Astrocyte of the cerebellum (primary cell): ENCODE measurements at regions not wholly inside any gene's neighbourhood (a gene's known extent, or its start where the extent isn't known, plus 50 kb on each side); places are given as distances from the start of the nearest gene placed in this dataset.

ENCODE experiments used
- DNase-seq: peaks from one replicate; pipeline ENCODE4 v3.0.0-alpha.2; 2011; ENCODE audit warnings: low read depth
- H3K4me3 ChIP-seq: 2 replicates; pipeline ENCODE4 v1.5.1; 2011; ENCODE audit warnings: mild to moderate bottlenecking, low read depth, low read length, moderate library complexity
- in situ Hi-C: cut with HindIII; loops from 2 replicates; pipeline ENCODE4 v1.10.0; 2017; ENCODE audit warnings: low sequenced_read_pairs
- TF ChIP-seq, protein P1 (sequence below): IDR thresholded peaks from 2 replicates; pipeline ENCODE4 v1.5.1; 2012; ENCODE audit warnings: low read length, low read depth, moderate library complexity, mild to moderate bottlenecking; ENCODE audit errors: missing control alignments

DNA sequence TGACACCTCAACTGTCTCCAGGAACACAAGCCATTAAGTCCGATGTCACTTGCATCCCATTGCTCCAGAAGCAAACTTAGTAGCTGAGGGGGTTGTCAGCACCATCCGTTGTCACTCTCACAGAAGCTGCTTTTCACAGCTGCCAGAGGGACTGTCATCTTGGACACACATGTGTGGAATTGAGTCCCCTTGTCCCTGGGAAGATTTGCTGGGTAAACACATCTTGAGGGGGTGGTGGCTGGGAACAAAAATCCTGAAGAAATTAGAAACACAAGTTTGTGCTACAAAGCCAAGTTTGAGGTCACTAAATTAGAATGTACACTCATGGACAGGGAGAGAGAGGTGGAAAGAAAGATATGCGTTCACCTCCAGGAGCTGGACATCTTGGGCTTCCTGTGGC is 55.2 kb upstream of the ADRA1B start:
- TF ChIP-seq, protein P1, sequence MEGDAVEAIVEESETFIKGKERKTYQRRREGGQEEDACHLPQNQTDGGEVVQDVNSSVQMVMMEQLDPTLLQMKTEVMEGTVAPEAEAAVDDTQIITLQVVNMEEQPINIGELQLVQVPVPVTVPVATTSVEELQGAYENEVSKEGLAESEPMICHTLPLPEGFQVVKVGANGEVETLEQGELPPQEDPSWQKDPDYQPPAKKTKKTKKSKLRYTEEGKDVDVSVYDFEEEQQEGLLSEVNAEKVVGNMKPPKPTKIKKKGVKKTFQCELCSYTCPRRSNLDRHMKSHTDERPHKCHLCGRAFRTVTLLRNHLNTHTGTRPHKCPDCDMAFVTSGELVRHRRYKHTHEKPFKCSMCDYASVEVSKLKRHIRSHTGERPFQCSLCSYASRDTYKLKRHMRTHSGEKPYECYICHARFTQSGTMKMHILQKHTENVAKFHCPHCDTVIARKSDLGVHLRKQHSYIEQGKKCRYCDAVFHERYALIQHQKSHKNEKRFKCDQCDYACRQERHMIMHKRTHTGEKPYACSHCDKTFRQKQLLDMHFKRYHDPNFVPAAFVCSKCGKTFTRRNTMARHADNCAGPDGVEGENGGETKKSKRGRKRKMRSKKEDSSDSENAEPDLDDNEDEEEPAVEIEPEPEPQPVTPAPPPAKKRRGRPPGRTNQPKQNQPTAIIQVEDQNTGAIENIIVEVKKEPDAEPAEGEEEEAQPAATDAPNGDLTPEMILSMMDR: no peak
- no peak overlapping the region for H3K4me3 ChIP-seq
- in situ Hi-C loops: no loop called here
- DNase-seq: no peak

DNA sequence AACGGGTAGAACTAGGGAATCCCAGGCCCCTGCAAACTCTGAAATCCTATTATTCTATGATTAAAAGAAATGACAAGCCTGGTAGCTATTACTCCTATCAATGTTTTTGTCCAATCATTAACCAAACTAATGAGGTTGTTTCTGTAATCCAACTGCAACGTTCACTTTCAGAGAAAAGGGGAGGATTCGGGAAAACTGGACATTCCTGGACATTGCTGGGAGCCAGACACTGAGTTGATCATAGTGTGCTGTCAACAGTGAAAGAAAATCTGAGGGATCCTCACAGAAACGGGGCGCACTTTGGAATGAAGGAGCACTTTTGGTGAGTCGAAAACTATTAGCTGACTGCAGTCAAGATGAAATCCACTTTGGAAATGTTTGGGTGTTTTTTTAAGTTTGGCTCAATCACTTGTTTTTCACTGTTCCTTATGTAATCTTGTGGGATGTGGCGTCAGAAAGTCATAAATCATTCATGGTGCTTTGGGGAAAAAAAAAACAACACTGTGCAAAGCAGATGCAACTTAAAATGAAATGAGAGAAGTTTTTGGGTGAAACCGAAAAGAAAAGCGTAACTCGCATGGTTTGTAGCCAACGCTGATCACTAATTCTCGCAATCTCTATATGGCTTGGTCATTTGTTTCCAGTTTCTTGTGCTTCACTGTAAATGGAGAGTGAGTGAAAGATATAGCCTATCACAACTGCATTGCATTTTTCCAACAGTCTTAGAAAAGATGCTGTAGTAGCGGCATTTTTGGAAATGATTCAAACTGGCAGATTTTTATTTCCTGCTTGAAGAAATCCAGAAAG is 51.2 kb upstream of the ADRA1B start:
- in situ Hi-C loops: no loop called here
- DNase-seq: no peak
- H3K4me3 ChIP-seq: no peak overlapping the region
- TF ChIP-seq, protein P1: no peak

- in situ Hi-C loops: no loop called here
- TF ChIP-seq, protein P1: no peak
- no peak overlapping the region for H3K4me3 ChIP-seq
- DNase-seq: no peak
Measured at GRCh38 chr5:159866093-159866492, 50.2 kb upstream of the ADRA1B start.
